H1 (cell line): ENCODE measurements at regions not wholly inside any gene's neighbourhood (a gene's known extent, or its start where the extent isn't known, plus 50 kb on each side); places are given as distances from the start of the nearest gene placed in this dataset.

Experiments used
- CTCF ChIA-PET: fragments of 300-600 bp; sonication (Branson Sonifier 250); formaldehyde crosslinking; loops from one replicate; lab custom pipeline; 2021; ENCODE audit not compliant: partially characterized antibody; lab: Charles Lee
- POLR2A ChIA-PET: fragments of 300-600 bp; sonication (Branson Sonifier 250); formaldehyde crosslinking; loops from one replicate; lab custom pipeline; 2021; ENCODE audit warnings: inconsistent platforms; ENCODE audit not compliant: partially characterized antibody; lab: Charles Lee
- DNase-seq, 2 experiments: peaks; one replicate each; pipeline versions ENCODE4 v3.0.0 to v3.0.0-alpha.2; 2010 to 2022; ENCODE audit warnings: low spot score in 2 of 2, low read depth in 1 of 2, mixed read lengths in 1 of 2
- FAIRE-seq: peaks from 2 replicates; lab custom pipeline; 2011; peaks lifted over from hg19 to GRCh38; lab: Jason Lieb, UNC
- H2AFZ ChIP-seq: 2 replicates; pipeline ENCODE4 v1.8.1; 2012; ENCODE audit warnings: low read length, inconsistent platforms
- H2AK5ac ChIP-seq: 2 replicates; pipeline ENCODE4 v1.6.1; 2013; ENCODE audit warnings: low read depth, low read length
- H2BK120ac ChIP-seq: replicated peaks from 2 replicates; pipeline ENCODE3; 2013; ENCODE audit warnings: low read depth, low read length, inconsistent platforms
- H2BK12ac ChIP-seq: 2 replicates; pipeline ENCODE4 v1.6.1; 2013; ENCODE audit warnings: low read depth, low read length
- H2BK15ac ChIP-seq: 2 replicates; pipeline ENCODE4 v1.6.1; 2013; ENCODE audit warnings: low read length
- H2BK20ac ChIP-seq: 2 replicates; pipeline ENCODE4 v1.6.1; 2013; ENCODE audit warnings: low read length
- H2BK5ac ChIP-seq: 2 replicates; pipeline ENCODE4 v1.6.1; 2013; ENCODE audit warnings: low read depth, low read length
- H3K14ac ChIP-seq: 2 replicates; pipeline ENCODE4 v1.6.1; 2013; ENCODE audit warnings: inconsistent platforms; ENCODE audit not compliant: insufficient read length
- H3K18ac ChIP-seq: 2 replicates; pipeline ENCODE4 v1.6.1; 2013; ENCODE audit warnings: low read length; ENCODE audit errors: extremely low read depth
- H3K23ac ChIP-seq: 2 replicates; pipeline ENCODE4 v1.6.1; 2013; ENCODE audit warnings: inconsistent platforms; ENCODE audit not compliant: insufficient read length
- H3K23me2 ChIP-seq: 2 replicates; pipeline ENCODE4 v1.6.1; 2013; ENCODE audit warnings: low read depth, low read length
- H3K27ac ChIP-seq: 2 replicates; pipeline ENCODE4 v1.6.1; 2011; ENCODE audit warnings: low read depth, low read length, inconsistent platforms
- H3K27me3 ChIP-seq, 4 experiments: replicated peaks in 1 of 4; 1 replicate in 1 of 4; 2 replicates in 3 of 4; pipeline versions ENCODE4 v1.6.1 to v1.8.1; 2011 to 2013; ENCODE audit warnings: low read length in 3 of 4, mild to moderate bottlenecking in 3 of 4, inconsistent platforms in 2 of 4, mixed read lengths in 2 of 4, moderate library complexity in 1 of 4; ENCODE audit not compliant: control insufficient read depth in 3 of 4, insufficient read depth in 3 of 4; ENCODE audit errors: extremely low read depth in 1 of 4
- H3K36me3 ChIP-seq, 4 experiments: 2 replicates each; pipeline versions ENCODE4 v1.6.1 to v1.8.1; 2011 to 2013; ENCODE audit warnings: mild to moderate bottlenecking in 4 of 4, low read length in 3 of 4, moderate library complexity in 2 of 4, control low read depth in 1 of 4, inconsistent platforms in 1 of 4; ENCODE audit not compliant: insufficient read depth in 4 of 4, control insufficient read depth in 2 of 4
- H3K4ac ChIP-seq: replicated peaks from 2 replicates; pipeline ENCODE3; 2013; ENCODE audit warnings: low read length, low read depth, mixed read lengths, inconsistent platforms; ENCODE audit not compliant: insufficient read length
- H3K4me1 ChIP-seq, 4 experiments: replicated peaks in 1 of 4; 1 replicate in 1 of 4; 2 replicates in 3 of 4; pipeline versions ENCODE4 v1.6.1 to v1.8.1; 2011 to 2013; ENCODE audit warnings: low read length in 3 of 4, inconsistent platforms in 2 of 4, mixed read lengths in 1 of 4; ENCODE audit not compliant: insufficient read depth in 4 of 4, control insufficient read depth in 3 of 4
- H3K4me2 ChIP-seq, 2 experiments: 2 replicates each; pipeline versions ENCODE4 v1.6.1 to v1.8.1; 2011 to 2013; ENCODE audit warnings: low read depth in 2 of 2, low read length in 2 of 2, control low read depth in 1 of 2, inconsistent platforms in 1 of 2, mild to moderate bottlenecking in 1 of 2; ENCODE audit not compliant: insufficient read depth in 1 of 2
- H3K4me3 ChIP-seq, 4 experiments: fragments of 200-600, 300-600 bp in 1 of 4; sonication (generic), shearing (Covaris generic), sonication (Bioruptor Twin) in 1 of 4; 2 replicates each; pipeline versions ENCODE4 v1.5.1 to v1.8.1; 2011 to 2016; ENCODE audit warnings: low read length in 4 of 4, low read depth in 3 of 4, control low read depth in 2 of 4, inconsistent platforms in 2 of 4, mild to moderate bottlenecking in 2 of 4, mixed read lengths in 1 of 4, moderate library complexity in 1 of 4; ENCODE audit not compliant: insufficient read depth in 2 of 4; ENCODE audit errors: extremely low read depth in 1 of 4
- H3K56ac ChIP-seq: replicated peaks from 2 replicates; pipeline ENCODE3; 2013; ENCODE audit warnings: low read depth, mild to moderate bottlenecking, mixed read lengths, low read length, inconsistent platforms; ENCODE audit not compliant: insufficient read length
- H3K79me1 ChIP-seq: 2 replicates; pipeline ENCODE4 v1.6.1; 2013; ENCODE audit warnings: low read depth, low read length, control low read depth
- H3K79me2 ChIP-seq, 2 experiments: 2 replicates each; pipeline versions ENCODE4 v1.6.1 to v1.8.1; 2012 to 2013; ENCODE audit warnings: low read length in 2 of 2, mild to moderate bottlenecking in 2 of 2, inconsistent platforms in 1 of 2; ENCODE audit not compliant: insufficient read depth in 2 of 2, control insufficient read depth in 1 of 2
- H3K9ac ChIP-seq, 4 experiments: replicated peaks in 1 of 4; 1 replicate in 1 of 4; 2 replicates in 3 of 4; pipeline versions ENCODE4 v1.6.1 to v1.8.1; 2011 to 2013; ENCODE audit warnings: low read depth in 3 of 4, low read length in 3 of 4, control low read depth in 2 of 4, mild to moderate bottlenecking in 2 of 4, moderate library complexity in 2 of 4, inconsistent platforms in 1 of 4; ENCODE audit errors: extremely low read depth in 1 of 4
- H3K9me3 ChIP-seq, 2 experiments: 2 replicates each; pipeline versions ENCODE4 v1.6.1 to v1.8.1; 2012 to 2013; ENCODE audit warnings: mild to moderate bottlenecking in 2 of 2, moderate library complexity in 2 of 2, control low read depth in 1 of 2, inconsistent platforms in 1 of 2, low read depth in 1 of 2, low read length in 1 of 2, mixed read lengths in 1 of 2; ENCODE audit not compliant: insufficient read depth in 2 of 2
- H4K20me1 ChIP-seq, 2 experiments: replicated peaks in 1 of 2; 2 replicates each; pipeline versions ENCODE3 to v1.8.1; 2011 to 2013; ENCODE audit warnings: inconsistent platforms in 2 of 2, low read length in 2 of 2, mild to moderate bottlenecking in 1 of 2; ENCODE audit not compliant: insufficient read depth in 2 of 2, control insufficient read depth in 1 of 2
- H4K5ac ChIP-seq: 2 replicates; pipeline ENCODE4 v1.6.1; 2013; ENCODE audit warnings: low read length, low read depth, mixed read lengths, inconsistent platforms; ENCODE audit not compliant: insufficient read length
- H4K8ac ChIP-seq: 2 replicates; pipeline ENCODE4 v1.8.0; 2013; ENCODE audit warnings: mild to moderate bottlenecking, moderate library complexity, low read length, inconsistent platforms; ENCODE audit not compliant: insufficient read depth; ENCODE audit errors: extremely low read depth
- H4K91ac ChIP-seq: replicated peaks from 2 replicates; pipeline ENCODE3; 2013; ENCODE audit warnings: low read length, mixed read lengths, inconsistent platforms; ENCODE audit not compliant: insufficient read length
- ATF2 ChIP-seq: IDR thresholded peaks from 2 replicates; pipeline ENCODE4 v1.6.1; 2012; ENCODE audit warnings: low read length, inconsistent platforms
- BCL11A ChIP-seq, 2 experiments: IDR thresholded peaks; one replicate each; pipeline ENCODE4 v1.6.1; 2011; ENCODE audit warnings: low read depth in 2 of 2, low read length in 2 of 2, mild to moderate bottlenecking in 2 of 2
- CBX8 ChIP-seq: fragments of 300-800, 300-1000 bp; sonication (generic); IDR thresholded peaks from 2 replicates; pipeline ENCODE4 v1.7.1; 2016; ENCODE audit warnings: low read depth, low read length, borderline replicate concordance
- CHD2 ChIP-seq: IDR thresholded peaks from 2 replicates; pipeline ENCODE4 v1.6.1; 2012; ENCODE audit warnings: low read length, improper control_type of control experiment
- FOSL1 ChIP-seq: IDR thresholded peaks from 2 replicates; pipeline ENCODE4 v1.6.1; 2011; ENCODE audit warnings: mild to moderate bottlenecking, low read depth, low read length, moderate library complexity; ENCODE audit not compliant: insufficient read depth
- GTF2F1 ChIP-seq: IDR thresholded peaks from 2 replicates; pipeline ENCODE4 v1.6.1; 2012; ENCODE audit warnings: low read depth, low read length, improper control_type of control experiment, borderline replicate concordance
- KDM5A ChIP-seq: fragments of 200-600 bp; IDR thresholded peaks from 2 replicates; pipeline ENCODE4 v1.7.1; 2012; ENCODE audit warnings: mild to moderate bottlenecking, low read length, inconsistent platforms, mixed read lengths
- SAP30 ChIP-seq: fragments of 300-600 bp; sonication (generic); IDR thresholded peaks from 2 replicates; pipeline ENCODE4 v1.7.1; 2012; ENCODE audit warnings: low read length, moderate library complexity, mild to moderate bottlenecking, inconsistent platforms; ENCODE audit not compliant: insufficient read depth, insufficient replicate concordance
- SIX5 ChIP-seq: IDR thresholded peaks from 2 replicates; pipeline ENCODE4 v1.6.1; 2011; ENCODE audit warnings: mild to moderate bottlenecking, low read depth, low read length
- SP1 ChIP-seq: IDR thresholded peaks from 2 replicates; pipeline ENCODE4 v1.6.1; 2011; ENCODE audit warnings: low read depth, low read length
- TEAD4 ChIP-seq: IDR thresholded peaks from 2 replicates; pipeline ENCODE4 v1.6.1; 2012; ENCODE audit warnings: low read depth, low read length, inconsistent platforms, mixed read lengths
- ZNF274 ChIP-seq: IDR thresholded peaks from 2 replicates; pipeline ENCODE4 v1.7.0; 2012; ENCODE audit warnings: low read length, borderline replicate concordance; ENCODE audit errors: extremely low read depth
- WGBS, 2 experiments: shearing (Covaris generic) in 1 of 2; methylation state at CpG; one replicate each; pipeline versions ENCODE4 v1.1.6 to v1.1.7; 2013 to 2015; ENCODE audit warnings: low lambda C conversion rate in 2 of 2, mixed read lengths in 2 of 2, inconsistent platforms in 1 of 2, low coverage in 1 of 2, missing lambda C conversion rate in 1 of 2; ENCODE audit not compliant: insufficient replicate concordance in 2 of 2, insufficient coverage in 1 of 2, insufficient read length in 1 of 2; ENCODE audit errors: extremely low coverage in 1 of 2, missing lambda C conversion rate in 1 of 2; 5-methylcytosine and 5-hydroxymethylcytosine counted together

GRCh38 chr7:50960621-50961310 is 178.1 kb upstream of the GRB10 start:
- H3K23ac ChIP-seq, result no peak overlapping the region
- H2BK12ac ChIP-seq, result no peak overlapping the region
- FAIRE-seq (no peak), DNase-seq (no peak)
- no peak overlapping the region for H2BK15ac ChIP-seq
- no peaks in the 10 kb centered on the region for H3K79me2 ChIP-seq
- H3K36me3 ChIP-seq, result no peaks in the 10 kb centered on the region
- H2AFZ ChIP-seq, result no peak overlapping the region
- no peak overlapping the region for H4K5ac ChIP-seq
- no peak overlapping the region for H3K9ac ChIP-seq
- H3K4me2 ChIP-seq, result no peak overlapping the region
- H2BK20ac ChIP-seq, result no peak overlapping the region
- WGBS, 2 experiments, result 84% methylated on average over 14 of the region's 14 CpGs; no CpG with 5 or more reads in 1 of the 2 experiments
- H2BK5ac ChIP-seq, result no peak overlapping the region
- CTCF ChIA-PET, result interaction anchor here (1.0 to 1.3 kb wide), 2 partner anchors 25 to 201 kb away, joined by 3 read pairs; no protein-coding TSS in a partner anchor
- POLR2A ChIA-PET, result no interaction called here
- H3K4me3 ChIP-seq, result no peak overlapping the region
- H3K4me1 ChIP-seq, result peaks cover 0 to 3% (median 0%) of the 10 kb centered on the region in 4 experiments; a peak in 1 of 7 replicates
- no peak overlapping the region for H3K14ac ChIP-seq
- H3K23me2 ChIP-seq, result 0 out of 2 replicates have a peak, but pooled peaks cover 2% of the 10 kb centered on the region
- H3K4ac ChIP-seq, result no peak overlapping the region
- H4K8ac ChIP-seq, result no peak overlapping the region
- H3K27me3 ChIP-seq, result peaks cover 17 to 49% (median 39%) of the 10 kb centered on the region in 4 experiments
- peaks cover 0 to 3% of the 10 kb centered on the region in 2 experiments for H4K20me1 ChIP-seq
- H3K9me3 ChIP-seq, result peaks cover 0 to 3% of the 10 kb centered on the region in 2 experiments; a peak in 2 of 4 replicates
- H3K27ac ChIP-seq, result no peak overlapping the region
- no peak overlapping the region for H4K91ac ChIP-seq
- H3K18ac ChIP-seq, result no peak overlapping the region
- H3K56ac ChIP-seq, result no peak overlapping the region
- no peak overlapping the region for H2BK120ac ChIP-seq
- no peak overlapping the region for H2AK5ac ChIP-seq
- no peaks in the 10 kb centered on the region for H3K79me1 ChIP-seq
- TF ChIP-seq CHD2, result no peak
- TF ChIP-seq CBX8, result no peak
- TF ChIP-seq KDM5A, result no peak
- TF ChIP-seq TEAD4, result no peak
- no peak for TF ChIP-seq SAP30
- no peak for TF ChIP-seq GTF2F1
- TF ChIP-seq SIX5, result no peak
- TF ChIP-seq ZNF274, result no peak
- no peak for TF ChIP-seq ATF2
- no peak for TF ChIP-seq FOSL1
- TF ChIP-seq BCL11A (IDR thresholded peaks at IDR 0.05; ENCODE audit: low read depth in 2 of 2, low read length in 2 of 2), result no peak
- TF ChIP-seq SP1, result no peak
